ENCODE measurements at regions not wholly inside any gene's neighbourhood (a gene's known extent, or its start where the extent isn't known, plus 50 kb on each side); places are given as distances from the start of the nearest gene placed in this dataset.

DNA sequence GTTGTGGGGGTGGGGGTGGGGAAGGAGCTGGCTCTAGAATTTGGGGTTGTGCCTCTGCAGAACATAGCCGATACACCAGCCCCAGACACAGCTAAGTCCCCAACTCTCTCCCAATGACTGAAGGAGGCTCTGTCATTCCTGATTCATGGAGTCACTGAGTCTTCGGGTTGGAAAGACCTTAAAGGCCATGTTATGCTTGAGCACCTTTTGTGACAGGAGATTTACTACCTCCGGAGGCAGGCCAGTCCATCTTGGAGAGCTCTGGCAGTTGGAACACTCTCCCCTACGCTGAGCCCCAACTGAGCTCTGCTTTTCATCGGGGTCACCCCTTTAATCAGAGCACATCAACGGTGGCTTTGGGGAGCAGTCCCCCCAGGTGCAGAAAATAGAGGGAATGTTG is 284.4 kb upstream of the GJB5 start:
- H3K27ac ChIP-seq, result no peak overlapping the region
- TF ChIP-seq, protein P1, sequence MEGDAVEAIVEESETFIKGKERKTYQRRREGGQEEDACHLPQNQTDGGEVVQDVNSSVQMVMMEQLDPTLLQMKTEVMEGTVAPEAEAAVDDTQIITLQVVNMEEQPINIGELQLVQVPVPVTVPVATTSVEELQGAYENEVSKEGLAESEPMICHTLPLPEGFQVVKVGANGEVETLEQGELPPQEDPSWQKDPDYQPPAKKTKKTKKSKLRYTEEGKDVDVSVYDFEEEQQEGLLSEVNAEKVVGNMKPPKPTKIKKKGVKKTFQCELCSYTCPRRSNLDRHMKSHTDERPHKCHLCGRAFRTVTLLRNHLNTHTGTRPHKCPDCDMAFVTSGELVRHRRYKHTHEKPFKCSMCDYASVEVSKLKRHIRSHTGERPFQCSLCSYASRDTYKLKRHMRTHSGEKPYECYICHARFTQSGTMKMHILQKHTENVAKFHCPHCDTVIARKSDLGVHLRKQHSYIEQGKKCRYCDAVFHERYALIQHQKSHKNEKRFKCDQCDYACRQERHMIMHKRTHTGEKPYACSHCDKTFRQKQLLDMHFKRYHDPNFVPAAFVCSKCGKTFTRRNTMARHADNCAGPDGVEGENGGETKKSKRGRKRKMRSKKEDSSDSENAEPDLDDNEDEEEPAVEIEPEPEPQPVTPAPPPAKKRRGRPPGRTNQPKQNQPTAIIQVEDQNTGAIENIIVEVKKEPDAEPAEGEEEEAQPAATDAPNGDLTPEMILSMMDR (conservative IDR thresholded peaks at IDR 0.05), result no peak
- TF ChIP-seq ZFX (IDR thresholded peaks at IDR 0.05), result no peak

DNA sequence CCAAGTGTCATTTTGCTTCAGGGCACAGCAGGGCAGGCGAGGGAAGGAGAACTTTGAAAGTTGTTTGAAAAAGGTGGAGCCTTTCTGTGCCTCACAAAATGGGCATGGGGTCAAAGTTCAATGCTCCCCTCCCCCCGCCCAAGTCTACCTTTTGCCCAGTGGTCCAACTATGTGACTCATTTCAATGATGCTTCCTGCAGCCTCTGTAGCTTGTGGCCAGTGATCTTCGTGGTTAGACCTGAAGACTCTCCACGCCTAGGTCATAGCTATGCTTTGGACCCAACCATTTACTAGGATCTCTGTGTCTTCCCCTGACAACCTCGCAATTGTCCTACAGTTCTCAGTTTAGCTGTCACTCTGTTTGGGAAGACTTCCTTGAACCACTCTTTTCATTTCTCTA is 280.3 kb upstream of the GJB5 start:
- TF ChIP-seq, protein P1 (conservative IDR thresholded peaks at IDR 0.05), result no peak
- no peak for TF ChIP-seq ZFX (IDR thresholded peaks at IDR 0.05)

DNA sequence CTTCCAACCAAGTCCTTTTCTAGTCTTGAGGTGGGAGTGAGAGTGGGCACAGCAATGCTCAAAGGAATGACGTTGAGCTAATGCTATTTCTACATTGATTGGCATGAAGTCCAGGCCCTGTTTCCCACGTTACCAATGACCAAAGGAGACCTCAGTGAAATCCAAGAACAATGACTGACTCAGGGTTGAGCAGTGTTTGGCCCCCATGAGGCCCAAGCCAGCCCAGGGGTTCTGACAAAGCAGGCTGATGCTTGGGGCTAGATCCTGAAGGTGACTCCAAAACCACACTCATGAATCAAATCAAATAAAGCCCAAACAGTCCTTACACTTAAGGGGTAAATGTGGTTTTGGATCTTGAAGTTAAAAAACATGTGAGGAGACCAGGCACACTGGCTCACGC is 278.5 kb upstream of the GJB5 start:
- H3K27ac ChIP-seq, result no peak overlapping the region
- no peak for TF ChIP-seq ZFX (IDR thresholded peaks at IDR 0.05)
- TF ChIP-seq, protein P1 (conservative IDR thresholded peaks at IDR 0.05), result no peak

More for the DNA sequence above, 280.3 kb upstream of the GJB5 start:
- no peak overlapping the region for H3K27ac ChIP-seq

DNA sequence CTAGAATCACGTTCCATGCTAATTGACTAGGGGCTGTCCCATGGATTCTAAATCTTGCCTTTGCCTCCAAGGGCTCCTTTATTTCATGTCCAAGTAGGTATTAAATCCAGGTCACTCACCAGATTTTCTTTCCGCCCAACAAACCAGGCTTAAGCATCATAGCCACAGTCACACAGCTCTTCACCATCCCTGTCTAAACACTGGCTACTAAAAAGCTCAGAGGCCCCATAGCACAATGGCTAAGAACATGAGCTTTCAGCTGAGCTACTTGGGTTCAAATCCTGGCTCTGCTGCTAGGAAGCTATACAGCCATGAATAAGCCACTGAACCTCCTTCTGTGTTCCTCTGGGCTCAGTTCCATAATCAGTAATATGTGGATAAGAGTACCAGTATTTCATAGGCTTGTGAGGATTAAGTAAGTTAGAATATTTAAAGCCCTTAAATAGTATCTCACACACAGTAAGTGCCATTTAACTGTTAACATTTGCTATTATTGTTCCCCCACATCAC is 277.2 kb upstream of the GJB5 start:
- H3K27ac ChIP-seq, result no peak overlapping the region
- no peak for TF ChIP-seq ZFX (IDR thresholded peaks at IDR 0.05)
- TF ChIP-seq, protein P1 (conservative IDR thresholded peaks at IDR 0.05), result no peak

DNA sequence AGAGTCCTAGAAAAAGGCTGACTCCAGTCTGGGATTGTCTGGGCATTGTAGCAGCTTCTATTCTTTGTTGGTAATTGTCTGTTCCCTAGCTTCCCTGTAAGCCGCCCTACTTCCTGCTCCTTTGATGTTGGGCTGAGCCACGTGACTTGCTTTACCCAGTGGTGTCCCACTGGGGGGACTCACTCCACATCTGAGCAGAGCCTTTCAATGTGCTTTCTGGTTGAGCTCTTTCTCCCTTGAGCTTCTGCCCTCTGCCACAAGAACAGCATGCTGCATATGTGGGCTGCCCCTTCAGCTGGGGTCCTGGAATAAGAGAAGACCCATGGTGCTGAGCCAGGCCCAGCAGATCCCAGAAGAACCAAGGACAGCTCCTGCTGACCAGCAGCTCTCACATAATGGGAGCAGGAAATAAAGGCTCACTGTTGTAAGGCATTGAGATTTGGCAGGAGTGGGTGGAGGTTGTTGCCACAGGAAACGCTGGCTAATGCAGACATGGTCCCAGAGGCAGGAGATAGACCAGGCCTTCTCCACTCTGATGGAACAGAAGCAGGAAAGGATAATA is 276.3 kb upstream of the GJB5 start:
- TF ChIP-seq, protein P1 (conservative IDR thresholded peaks at IDR 0.05), result no peak
- no peak for TF ChIP-seq ZFX (IDR thresholded peaks at IDR 0.05)
- no peak overlapping the region for H3K27ac ChIP-seq

DNA sequence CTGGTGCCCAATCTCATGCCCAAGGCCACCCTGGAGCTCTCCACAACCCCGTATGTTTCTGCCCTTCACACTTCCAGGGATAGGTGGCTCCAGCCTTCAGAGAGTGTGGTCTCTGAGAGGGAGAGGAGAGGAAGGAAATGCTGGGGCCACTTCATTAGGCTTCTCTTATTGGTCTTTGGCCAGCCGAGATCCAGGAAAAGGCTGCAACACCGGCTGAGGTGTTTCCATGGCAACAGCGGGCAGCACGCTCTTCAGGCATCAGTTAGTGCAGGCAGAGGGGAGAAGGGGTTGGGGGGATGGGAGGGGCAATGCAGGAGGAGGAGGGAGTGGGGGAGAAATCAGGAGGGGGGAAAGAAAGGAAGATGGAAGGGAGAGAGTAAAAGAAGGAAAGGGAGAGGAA is 275.1 kb upstream of the GJB5 start:
- TF ChIP-seq ZFX (IDR thresholded peaks at IDR 0.05), result no peak
- TF ChIP-seq, protein P1 (conservative IDR thresholded peaks at IDR 0.05), result no peak
- no peak overlapping the region for H3K27ac ChIP-seq

DNA sequence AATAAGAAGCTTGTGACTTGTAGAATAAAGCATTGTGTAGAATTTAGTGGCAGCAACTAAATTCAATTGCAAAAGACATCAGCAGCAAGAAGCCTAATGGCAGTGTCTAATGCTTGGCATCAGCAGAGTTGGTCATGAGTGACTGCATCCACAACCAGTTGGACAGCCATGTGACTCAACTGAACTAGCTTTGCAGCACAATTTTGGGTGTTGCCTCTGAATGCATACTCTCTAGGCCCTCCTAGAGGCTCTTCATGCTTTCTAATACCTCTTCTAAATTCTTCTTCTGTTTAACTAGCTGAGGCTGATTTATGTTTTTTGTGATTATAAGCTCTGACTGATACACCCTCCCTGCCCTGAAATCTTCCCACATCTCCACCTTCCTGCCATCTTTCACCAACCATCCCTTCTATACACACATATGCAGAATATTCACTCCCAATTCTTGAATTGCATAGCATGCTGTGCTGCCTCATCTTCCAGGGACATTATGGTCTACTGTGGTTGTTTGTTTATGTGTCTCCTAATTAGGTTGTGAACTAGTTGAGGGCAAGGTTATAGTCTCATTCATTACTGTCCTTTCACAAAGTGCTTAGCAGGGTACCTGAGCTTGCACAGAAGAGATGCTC is 266.7 kb upstream of the GJB5 start:
- H3K27ac ChIP-seq, result no peak overlapping the region
- no peak for TF ChIP-seq ZFX (IDR thresholded peaks at IDR 0.05)

DNA sequence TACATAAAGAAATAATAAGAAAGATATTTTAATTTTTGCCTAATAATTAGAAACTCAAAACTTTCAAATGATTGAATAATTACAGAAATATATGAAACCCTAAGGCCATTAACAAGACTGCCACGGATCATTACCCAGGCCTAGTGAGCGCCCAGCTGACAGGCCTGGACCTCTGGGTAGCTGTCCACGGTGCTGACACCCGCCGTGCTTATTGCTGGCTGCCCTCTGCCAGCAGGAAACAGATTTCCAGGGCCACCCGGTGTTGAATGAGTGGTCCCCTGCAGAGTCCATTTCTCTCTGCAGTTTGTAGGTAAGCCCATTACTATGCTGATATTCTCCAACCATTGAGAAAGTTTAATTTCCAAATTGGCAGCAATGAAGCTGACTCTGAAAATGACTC is 254.4 kb upstream of the GJB5 start:
- no peak for TF ChIP-seq ZFX (IDR thresholded peaks at IDR 0.05)
- H3K27ac ChIP-seq, result no peak overlapping the region
